H1 (cell line): ENCODE measurements at regions not wholly inside any gene's neighbourhood (a gene's known extent, or its start where the extent isn't known, plus 50 kb on each side); places are given as distances from the start of the nearest gene placed in this dataset.

Source experiments
- CTCF ChIA-PET: fragments of 300-600 bp; sonication (Branson Sonifier 250); formaldehyde crosslinking; loops from one replicate; lab custom pipeline; 2021; ENCODE audit not compliant: partially characterized antibody; lab: Charles Lee
- POLR2A ChIA-PET: fragments of 300-600 bp; sonication (Branson Sonifier 250); formaldehyde crosslinking; loops from one replicate; lab custom pipeline; 2021; ENCODE audit warnings: inconsistent platforms; ENCODE audit not compliant: partially characterized antibody; lab: Charles Lee
- DNase-seq, 2 experiments: peaks; one replicate each; pipeline versions ENCODE4 v3.0.0 to v3.0.0-alpha.2; 2010 to 2022; ENCODE audit warnings: low spot score in 2 of 2, low read depth in 1 of 2, mixed read lengths in 1 of 2
- FAIRE-seq: peaks from 2 replicates; lab custom pipeline; 2011; peaks lifted over from hg19 to GRCh38; lab: Jason Lieb, UNC
- H2AFZ ChIP-seq: 2 replicates; pipeline ENCODE4 v1.8.1; 2012; ENCODE audit warnings: low read length, inconsistent platforms
- H2AK5ac ChIP-seq: 2 replicates; pipeline ENCODE4 v1.6.1; 2013; ENCODE audit warnings: low read depth, low read length
- H2BK120ac ChIP-seq: replicated peaks from 2 replicates; pipeline ENCODE3; 2013; ENCODE audit warnings: low read depth, low read length, inconsistent platforms
- H2BK12ac ChIP-seq: 2 replicates; pipeline ENCODE4 v1.6.1; 2013; ENCODE audit warnings: low read depth, low read length
- H2BK15ac ChIP-seq: 2 replicates; pipeline ENCODE4 v1.6.1; 2013; ENCODE audit warnings: low read length
- H2BK20ac ChIP-seq: 2 replicates; pipeline ENCODE4 v1.6.1; 2013; ENCODE audit warnings: low read length
- H2BK5ac ChIP-seq: 2 replicates; pipeline ENCODE4 v1.6.1; 2013; ENCODE audit warnings: low read depth, low read length
- H3K14ac ChIP-seq: 2 replicates; pipeline ENCODE4 v1.6.1; 2013; ENCODE audit warnings: inconsistent platforms; ENCODE audit not compliant: insufficient read length
- H3K18ac ChIP-seq: 2 replicates; pipeline ENCODE4 v1.6.1; 2013; ENCODE audit warnings: low read length; ENCODE audit errors: extremely low read depth
- H3K23ac ChIP-seq: 2 replicates; pipeline ENCODE4 v1.6.1; 2013; ENCODE audit warnings: inconsistent platforms; ENCODE audit not compliant: insufficient read length
- H3K23me2 ChIP-seq: 2 replicates; pipeline ENCODE4 v1.6.1; 2013; ENCODE audit warnings: low read depth, low read length
- H3K27ac ChIP-seq: 2 replicates; pipeline ENCODE4 v1.6.1; 2011; ENCODE audit warnings: low read depth, low read length, inconsistent platforms
- H3K27me3 ChIP-seq, 4 experiments: replicated peaks in 1 of 4; 1 replicate in 1 of 4; 2 replicates in 3 of 4; pipeline versions ENCODE4 v1.6.1 to v1.8.1; 2011 to 2013; ENCODE audit warnings: low read length in 3 of 4, mild to moderate bottlenecking in 3 of 4, inconsistent platforms in 2 of 4, mixed read lengths in 2 of 4, moderate library complexity in 1 of 4; ENCODE audit not compliant: control insufficient read depth in 3 of 4, insufficient read depth in 3 of 4; ENCODE audit errors: extremely low read depth in 1 of 4
- H3K36me3 ChIP-seq, 4 experiments: 2 replicates each; pipeline versions ENCODE4 v1.6.1 to v1.8.1; 2011 to 2013; ENCODE audit warnings: mild to moderate bottlenecking in 4 of 4, low read length in 3 of 4, moderate library complexity in 2 of 4, control low read depth in 1 of 4, inconsistent platforms in 1 of 4; ENCODE audit not compliant: insufficient read depth in 4 of 4, control insufficient read depth in 2 of 4
- H3K4ac ChIP-seq: replicated peaks from 2 replicates; pipeline ENCODE3; 2013; ENCODE audit warnings: low read length, low read depth, mixed read lengths, inconsistent platforms; ENCODE audit not compliant: insufficient read length
- H3K4me1 ChIP-seq, 4 experiments: replicated peaks in 1 of 4; 1 replicate in 1 of 4; 2 replicates in 3 of 4; pipeline versions ENCODE4 v1.6.1 to v1.8.1; 2011 to 2013; ENCODE audit warnings: low read length in 3 of 4, inconsistent platforms in 2 of 4, mixed read lengths in 1 of 4; ENCODE audit not compliant: insufficient read depth in 4 of 4, control insufficient read depth in 3 of 4
- H3K4me2 ChIP-seq, 2 experiments: 2 replicates each; pipeline versions ENCODE4 v1.6.1 to v1.8.1; 2011 to 2013; ENCODE audit warnings: low read depth in 2 of 2, low read length in 2 of 2, control low read depth in 1 of 2, inconsistent platforms in 1 of 2, mild to moderate bottlenecking in 1 of 2; ENCODE audit not compliant: insufficient read depth in 1 of 2
- H3K4me3 ChIP-seq, 4 experiments: fragments of 200-600, 300-600 bp in 1 of 4; sonication (generic), shearing (Covaris generic), sonication (Bioruptor Twin) in 1 of 4; 2 replicates each; pipeline versions ENCODE4 v1.5.1 to v1.8.1; 2011 to 2016; ENCODE audit warnings: low read length in 4 of 4, low read depth in 3 of 4, control low read depth in 2 of 4, inconsistent platforms in 2 of 4, mild to moderate bottlenecking in 2 of 4, mixed read lengths in 1 of 4, moderate library complexity in 1 of 4; ENCODE audit not compliant: insufficient read depth in 2 of 4; ENCODE audit errors: extremely low read depth in 1 of 4
- H3K56ac ChIP-seq: replicated peaks from 2 replicates; pipeline ENCODE3; 2013; ENCODE audit warnings: low read depth, mild to moderate bottlenecking, mixed read lengths, low read length, inconsistent platforms; ENCODE audit not compliant: insufficient read length
- H3K79me1 ChIP-seq: 2 replicates; pipeline ENCODE4 v1.6.1; 2013; ENCODE audit warnings: low read depth, low read length, control low read depth
- H3K79me2 ChIP-seq, 2 experiments: 2 replicates each; pipeline versions ENCODE4 v1.6.1 to v1.8.1; 2012 to 2013; ENCODE audit warnings: low read length in 2 of 2, mild to moderate bottlenecking in 2 of 2, inconsistent platforms in 1 of 2; ENCODE audit not compliant: insufficient read depth in 2 of 2, control insufficient read depth in 1 of 2
- H3K9ac ChIP-seq, 4 experiments: replicated peaks in 1 of 4; 1 replicate in 1 of 4; 2 replicates in 3 of 4; pipeline versions ENCODE4 v1.6.1 to v1.8.1; 2011 to 2013; ENCODE audit warnings: low read depth in 3 of 4, low read length in 3 of 4, control low read depth in 2 of 4, mild to moderate bottlenecking in 2 of 4, moderate library complexity in 2 of 4, inconsistent platforms in 1 of 4; ENCODE audit errors: extremely low read depth in 1 of 4
- H3K9me3 ChIP-seq, 2 experiments: 2 replicates each; pipeline versions ENCODE4 v1.6.1 to v1.8.1; 2012 to 2013; ENCODE audit warnings: mild to moderate bottlenecking in 2 of 2, moderate library complexity in 2 of 2, control low read depth in 1 of 2, inconsistent platforms in 1 of 2, low read depth in 1 of 2, low read length in 1 of 2, mixed read lengths in 1 of 2; ENCODE audit not compliant: insufficient read depth in 2 of 2
- H4K20me1 ChIP-seq, 2 experiments: replicated peaks in 1 of 2; 2 replicates each; pipeline versions ENCODE3 to v1.8.1; 2011 to 2013; ENCODE audit warnings: inconsistent platforms in 2 of 2, low read length in 2 of 2, mild to moderate bottlenecking in 1 of 2; ENCODE audit not compliant: insufficient read depth in 2 of 2, control insufficient read depth in 1 of 2
- H4K5ac ChIP-seq: 2 replicates; pipeline ENCODE4 v1.6.1; 2013; ENCODE audit warnings: low read length, low read depth, mixed read lengths, inconsistent platforms; ENCODE audit not compliant: insufficient read length
- H4K8ac ChIP-seq: 2 replicates; pipeline ENCODE4 v1.8.0; 2013; ENCODE audit warnings: mild to moderate bottlenecking, moderate library complexity, low read length, inconsistent platforms; ENCODE audit not compliant: insufficient read depth; ENCODE audit errors: extremely low read depth
- H4K91ac ChIP-seq: replicated peaks from 2 replicates; pipeline ENCODE3; 2013; ENCODE audit warnings: low read length, mixed read lengths, inconsistent platforms; ENCODE audit not compliant: insufficient read length
- CTBP2 ChIP-seq: IDR thresholded peaks from 2 replicates; pipeline ENCODE4 v1.7.0; 2011; ENCODE audit warnings: borderline replicate concordance, mild to moderate bottlenecking, moderate library complexity, mixed read lengths, low read length; ENCODE audit not compliant: insufficient read depth, insufficient read length
- E2F6 ChIP-seq: IDR thresholded peaks from 2 replicates; pipeline ENCODE4 v1.6.1; 2012; ENCODE audit warnings: inconsistent platforms
- KDM4A ChIP-seq: IDR thresholded peaks from one replicate; pipeline ENCODE4 v1.7.1; 2012; ENCODE audit warnings: low read depth, mild to moderate bottlenecking, moderate library complexity, low read length, inconsistent platforms; ENCODE audit not compliant: severe bottlenecking
- SRF ChIP-seq: IDR thresholded peaks from 2 replicates; pipeline ENCODE4 v1.6.1; 2011; ENCODE audit warnings: mild to moderate bottlenecking, low read depth, low read length, moderate library complexity
- TCF12 ChIP-seq: IDR thresholded peaks from 2 replicates; pipeline ENCODE4 v1.6.1; 2011; ENCODE audit warnings: low read depth, mild to moderate bottlenecking, low read length
- TEAD4 ChIP-seq: IDR thresholded peaks from 2 replicates; pipeline ENCODE4 v1.6.1; 2012; ENCODE audit warnings: low read depth, low read length, inconsistent platforms, mixed read lengths
- WGBS, 2 experiments: shearing (Covaris generic) in 1 of 2; methylation state at CpG; one replicate each; pipeline versions ENCODE4 v1.1.6 to v1.1.7; 2013 to 2015; ENCODE audit warnings: low lambda C conversion rate in 2 of 2, mixed read lengths in 2 of 2, inconsistent platforms in 1 of 2, low coverage in 1 of 2, missing lambda C conversion rate in 1 of 2; ENCODE audit not compliant: insufficient replicate concordance in 2 of 2, insufficient coverage in 1 of 2, insufficient read length in 1 of 2; ENCODE audit errors: extremely low coverage in 1 of 2, missing lambda C conversion rate in 1 of 2; 5-methylcytosine and 5-hydroxymethylcytosine counted together

GRCh38 chr4:68738036-68738435 lies 67.6 kb upstream of the UGT2B15 start:
- Histone ChIP-seq H4K5ac (no peak overlapping the region), H4K91ac (no peak overlapping the region), H3K18ac (no peak overlapping the region), H2BK20ac (no peak overlapping the region), H3K9me3 (no peaks in the 10 kb centered on the region), H3K79me2 (no peaks in the 10 kb centered on the region), H4K8ac (no peak overlapping the region), H3K23me2 (no peaks in the 10 kb centered on the region), H2BK5ac (no peak overlapping the region), H3K4me2 (no peak overlapping the region), H3K4ac (no peak overlapping the region), H3K27me3 (peaks cover 0 to 1% (median 0%) of the 10 kb centered on the region in 4 experiments; a peak in 1 of 7 replicates), H2BK120ac (no peak overlapping the region), H3K56ac (no peak overlapping the region), H3K27ac (no peak overlapping the region), H3K9ac (no peak overlapping the region), H3K4me1 (no peaks in the 10 kb centered on the region), H3K23ac (no peak overlapping the region), H2AK5ac (no peak overlapping the region), H2AFZ (0 out of 2 replicates have a peak overlapping the region, but pooled peaks have one; percentile 40), H2BK15ac (no peak overlapping the region), H3K4me3 (no peak overlapping the region), H3K79me1 (no peaks in the 10 kb centered on the region), H2BK12ac (no peak overlapping the region), H3K14ac (no peak overlapping the region), H4K20me1 (no peaks in the 10 kb centered on the region), H3K36me3 (no peaks in the 10 kb centered on the region)
- FAIRE-seq (no peak), DNase-seq (no peak)
- ChIA-PET POLR2A (interaction anchor here (0.7 kb wide), 1 partner anchor 57 kb away, joined by 3 read pairs; no protein-coding TSS in a partner anchor), CTCF (interaction anchor here (0.6 to 0.8 kb wide), 2 partner anchors 32 to 287 kb away, joined by 3 read pairs; no protein-coding TSS in a partner anchor)
- 78% methylated on average over 2 of the region's 2 CpGs; no CpG with 5 or more reads in 1 of the 2 experiments for WGBS, 2 experiments
- TF ChIP-seq E2F6 (no peak), KDM4A (no peak), CTBP2 (no peak), SRF (no peak), TEAD4 (no peak), TCF12 (no peak)
